OCI-LY3 (cell line): ENCODE measurements at regions not wholly inside any gene's neighbourhood (a gene's known extent, or its start where the extent isn't known, plus 50 kb on each side); places are given as distances from the start of the nearest gene placed in this dataset.

Experiments used
- EZH2phosphoT487 ChIP-seq: fragments of 200-600 bp; shearing (Covaris generic); IDR thresholded peaks from 2 replicates; pipeline ENCODE4 v1.6.1; 2018; ENCODE audit warnings: antibody characterized with exemption, mixed run types, low read depth
- TF ChIP-seq, protein P1 (sequence below): fragments of 200-600, 300-600 bp; sonication (generic); IDR thresholded peaks from 2 replicates; pipeline ENCODE4 v1.5.1; 2014; ENCODE audit warnings: antibody characterized with exemption, low read length, low read depth

DNA sequence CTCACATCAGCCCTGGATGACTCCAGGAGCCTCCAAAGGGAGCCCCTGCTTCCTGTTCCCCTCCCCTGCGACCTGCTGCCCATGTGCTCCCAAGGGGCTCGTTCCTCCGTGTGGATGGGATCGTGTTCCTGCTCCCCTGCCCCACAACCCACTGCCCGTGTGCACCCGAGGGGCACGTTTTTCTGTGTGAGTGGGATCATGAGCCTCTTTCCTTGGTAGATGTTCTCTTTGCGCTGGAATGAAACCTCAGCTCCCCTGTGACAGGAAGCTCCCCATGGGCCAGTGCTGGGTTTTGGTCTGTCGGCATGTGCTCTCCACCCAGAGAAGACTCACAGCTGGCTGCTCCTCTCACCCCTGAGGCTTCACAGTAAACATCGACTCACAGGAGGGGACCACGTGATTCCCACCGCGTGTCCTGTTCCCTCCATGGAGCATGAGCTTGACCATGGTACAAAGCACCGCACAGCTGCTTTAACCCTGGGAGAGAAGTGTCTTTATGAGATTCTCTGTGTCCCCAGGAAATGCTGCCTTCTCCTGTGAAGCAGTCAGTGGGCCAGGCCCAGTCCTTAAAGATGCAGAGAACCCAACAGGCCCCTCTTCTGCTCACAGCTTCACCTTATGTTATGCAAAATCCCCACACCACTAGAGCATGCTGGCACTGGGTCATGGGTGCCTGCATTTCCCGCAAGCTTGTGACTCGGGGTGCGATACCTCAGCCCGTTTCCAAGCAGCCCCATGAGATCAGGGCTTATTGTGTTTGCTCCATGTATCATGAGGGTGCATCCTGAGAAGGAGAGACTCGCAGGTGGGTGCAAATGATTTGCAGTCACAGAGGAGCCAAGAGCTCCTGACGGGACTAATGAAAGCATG lies 215.1 kb downstream of the ERMARD start:
- TF ChIP-seq, protein P1, sequence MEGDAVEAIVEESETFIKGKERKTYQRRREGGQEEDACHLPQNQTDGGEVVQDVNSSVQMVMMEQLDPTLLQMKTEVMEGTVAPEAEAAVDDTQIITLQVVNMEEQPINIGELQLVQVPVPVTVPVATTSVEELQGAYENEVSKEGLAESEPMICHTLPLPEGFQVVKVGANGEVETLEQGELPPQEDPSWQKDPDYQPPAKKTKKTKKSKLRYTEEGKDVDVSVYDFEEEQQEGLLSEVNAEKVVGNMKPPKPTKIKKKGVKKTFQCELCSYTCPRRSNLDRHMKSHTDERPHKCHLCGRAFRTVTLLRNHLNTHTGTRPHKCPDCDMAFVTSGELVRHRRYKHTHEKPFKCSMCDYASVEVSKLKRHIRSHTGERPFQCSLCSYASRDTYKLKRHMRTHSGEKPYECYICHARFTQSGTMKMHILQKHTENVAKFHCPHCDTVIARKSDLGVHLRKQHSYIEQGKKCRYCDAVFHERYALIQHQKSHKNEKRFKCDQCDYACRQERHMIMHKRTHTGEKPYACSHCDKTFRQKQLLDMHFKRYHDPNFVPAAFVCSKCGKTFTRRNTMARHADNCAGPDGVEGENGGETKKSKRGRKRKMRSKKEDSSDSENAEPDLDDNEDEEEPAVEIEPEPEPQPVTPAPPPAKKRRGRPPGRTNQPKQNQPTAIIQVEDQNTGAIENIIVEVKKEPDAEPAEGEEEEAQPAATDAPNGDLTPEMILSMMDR = no peak
- no peak for TF ChIP-seq EZH2phosphoT487
